ENCODE measurements at regions not wholly inside any gene's neighbourhood (a gene's known extent, or its start where the extent isn't known, plus 50 kb on each side); places are given as distances from the start of the nearest gene placed in this dataset.
"Not testable (repeated sequence)": the region's sequence is repeated elsewhere in the genome, so short reads cannot be mapped to it uniquely, and the experiment has no call there.

- no peak for FAIRE-seq
These were observed 405.1 kb upstream of the PTGER4 start for GRCh38 chr5:40274568-40274967.

- no peak for FAIRE-seq
These were observed 405.8 kb upstream of the PTGER4 start for GRCh38 chr5:40273936-40274335.

DNA sequence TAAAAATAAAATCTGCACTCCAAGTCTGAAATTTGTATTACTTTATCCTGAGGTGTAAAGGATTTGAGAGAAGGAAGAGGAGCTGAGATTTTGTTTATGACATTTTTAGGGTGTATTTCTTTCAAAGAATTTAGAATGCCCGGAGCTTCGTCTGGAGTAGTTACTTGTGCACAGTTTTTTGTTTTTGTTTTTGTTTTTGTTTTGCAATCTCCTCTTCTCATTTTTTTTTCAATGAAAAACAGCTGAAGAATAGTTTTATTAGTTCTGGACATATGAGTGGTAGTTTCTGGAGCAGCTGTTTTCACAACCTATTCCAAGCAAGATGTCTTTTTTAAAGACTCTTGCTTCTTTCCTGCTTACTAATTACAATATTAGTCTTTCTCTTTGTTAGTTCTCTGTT is 408.2 kb upstream of the PTGER4 start:
- FAIRE-seq: no peak

DNA sequence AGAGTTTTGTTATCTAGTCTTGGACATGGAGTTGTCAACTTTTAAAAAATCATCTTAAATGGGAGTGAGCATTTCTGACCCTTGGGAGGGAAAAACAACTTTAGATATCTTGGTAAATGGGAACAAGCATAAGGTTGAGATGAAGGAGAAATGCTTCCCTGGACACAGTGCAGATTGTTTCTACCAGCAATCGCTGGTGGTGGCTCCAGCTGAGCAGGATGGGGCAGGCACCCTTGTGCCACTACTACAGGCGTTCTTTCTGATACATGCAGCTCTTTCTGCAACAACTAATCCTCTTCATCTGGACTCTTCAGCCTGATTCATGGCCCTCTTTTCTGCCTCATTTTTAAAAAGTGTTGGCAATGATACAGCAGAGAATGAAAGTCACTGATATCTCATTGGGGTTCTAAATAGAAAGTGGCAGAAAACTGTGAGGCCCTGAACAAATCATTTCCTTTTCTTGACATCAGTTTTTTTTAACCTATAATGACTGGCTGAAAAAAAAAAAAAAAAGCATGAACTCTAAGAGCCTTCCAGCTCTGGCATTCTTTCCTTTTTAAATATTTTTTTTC is 409.4 kb upstream of the PTGER4 start:
- no peak for FAIRE-seq

DNA sequence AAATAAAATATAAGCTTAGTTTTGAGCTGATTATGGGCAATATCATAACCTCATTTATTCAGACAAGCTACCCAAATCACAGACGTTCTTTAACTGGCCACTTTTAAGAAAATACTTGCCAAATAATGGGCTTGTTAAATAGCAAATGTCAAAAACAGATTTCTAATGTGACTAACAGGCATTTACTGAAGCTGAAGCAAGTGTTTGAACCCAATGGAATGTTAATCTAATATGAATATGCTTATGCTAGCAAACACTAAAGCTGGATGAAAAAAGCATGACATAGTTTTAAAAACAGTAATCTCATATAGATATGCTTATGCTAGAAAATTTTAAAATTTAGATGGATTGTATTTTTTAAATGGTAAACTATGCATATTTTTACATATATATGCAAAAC is 411.6 kb upstream of the PTGER4 start:
- no peak for FAIRE-seq

DNA sequence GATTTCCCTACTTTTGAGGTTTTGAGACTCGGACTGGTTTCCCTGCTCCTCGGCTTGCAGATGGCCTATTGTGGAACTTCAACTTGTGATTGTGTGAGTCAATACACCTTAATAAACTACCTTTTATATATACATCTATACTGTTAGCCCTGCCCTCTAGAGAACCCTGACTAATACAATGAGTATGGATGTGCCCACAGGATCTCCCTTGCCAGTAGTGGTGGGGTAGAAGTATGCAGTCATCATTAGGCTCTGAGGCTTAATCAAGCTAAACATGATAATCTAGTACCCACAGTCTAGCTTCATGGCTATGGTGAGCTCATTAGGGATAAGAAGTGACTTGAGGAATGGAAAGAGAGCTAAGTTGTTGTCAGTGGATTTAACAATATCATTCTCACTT is 412.8 kb upstream of the PTGER4 start:
- FAIRE-seq: no peak

GRCh38 chr5:40261984-40262383 is 417.7 kb upstream of the PTGER4 start:
- no peak for FAIRE-seq

DNA sequence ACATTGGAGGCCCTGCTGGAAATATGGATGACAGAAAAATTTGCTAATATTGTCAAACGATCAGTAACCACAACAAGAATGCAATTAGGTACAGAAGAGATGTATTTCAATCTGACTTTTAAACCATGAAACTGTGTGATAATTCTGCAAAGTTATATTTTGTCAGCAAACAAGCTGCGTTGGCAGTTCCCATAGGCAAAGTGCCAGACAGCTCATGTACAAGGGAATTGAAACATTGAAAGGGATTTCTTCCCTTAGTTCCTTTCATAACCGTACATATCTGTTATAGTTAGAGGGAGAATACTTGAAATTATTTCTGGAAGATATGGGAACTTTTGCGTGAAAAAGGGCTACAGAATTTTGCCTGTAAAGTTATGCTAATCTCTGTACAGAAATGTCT is 419.4 kb upstream of the PTGER4 start:
- FAIRE-seq: no peak

DNA sequence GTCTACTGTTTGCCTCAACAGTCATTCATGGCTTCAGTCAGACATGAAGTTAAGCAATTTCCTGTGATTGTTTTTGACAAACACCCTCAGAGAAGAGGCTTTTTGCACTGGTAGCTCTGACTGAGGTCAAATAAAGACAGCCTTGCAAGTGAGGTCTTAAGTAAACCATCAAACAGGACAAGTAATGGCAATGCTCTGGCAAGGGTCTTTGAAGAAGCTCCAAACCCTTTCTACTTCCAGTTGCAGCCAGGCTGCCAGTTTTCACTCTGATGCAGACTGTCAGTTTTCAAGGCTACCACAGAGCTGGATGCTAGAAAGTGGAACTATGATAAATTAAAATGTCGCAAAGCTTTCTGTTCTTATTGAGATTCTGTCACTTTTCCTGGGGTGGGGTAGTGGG is 421.5 kb upstream of the PTGER4 start:
- FAIRE-seq: no peak

DNA sequence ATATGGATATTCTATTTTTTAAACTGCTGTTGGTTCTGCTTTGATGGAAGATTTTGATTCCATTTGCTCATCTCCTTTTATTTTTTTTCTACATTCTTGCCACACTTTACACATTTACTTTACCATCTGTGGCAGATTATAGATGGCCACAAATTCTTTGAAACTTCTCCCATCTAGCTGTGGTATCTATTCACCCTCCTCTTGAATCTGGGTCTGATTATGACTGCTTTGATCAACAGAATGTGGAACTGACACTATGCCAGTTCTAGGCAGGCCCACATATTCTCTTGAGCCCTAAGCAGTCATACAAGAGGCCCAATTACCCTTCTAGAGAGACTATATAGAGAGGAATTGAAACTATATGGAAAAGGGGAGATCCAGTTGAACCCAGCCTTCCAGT is 439.0 kb upstream of the PTGER4 start:
- no peak for FAIRE-seq

DNA sequence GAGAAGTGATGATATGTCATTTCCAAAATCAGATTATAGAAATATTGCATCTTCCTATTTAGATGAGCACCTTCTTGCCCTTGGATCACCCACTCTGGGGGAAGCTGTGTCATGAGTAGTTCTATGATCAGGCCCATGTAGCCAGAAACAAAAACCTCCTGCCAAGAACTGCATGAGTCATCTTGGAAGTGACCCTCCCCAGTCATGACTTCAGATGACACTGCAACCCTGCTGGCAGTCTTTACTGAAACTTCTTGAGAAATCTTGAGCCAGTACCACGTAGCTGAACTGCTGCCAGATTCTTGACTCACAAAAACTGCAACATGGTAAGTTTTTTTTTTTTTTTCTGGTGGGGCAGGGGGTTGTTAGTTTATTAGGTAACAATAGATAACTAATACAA is 439.6 kb upstream of the PTGER4 start:
- no peak for FAIRE-seq

DNA sequence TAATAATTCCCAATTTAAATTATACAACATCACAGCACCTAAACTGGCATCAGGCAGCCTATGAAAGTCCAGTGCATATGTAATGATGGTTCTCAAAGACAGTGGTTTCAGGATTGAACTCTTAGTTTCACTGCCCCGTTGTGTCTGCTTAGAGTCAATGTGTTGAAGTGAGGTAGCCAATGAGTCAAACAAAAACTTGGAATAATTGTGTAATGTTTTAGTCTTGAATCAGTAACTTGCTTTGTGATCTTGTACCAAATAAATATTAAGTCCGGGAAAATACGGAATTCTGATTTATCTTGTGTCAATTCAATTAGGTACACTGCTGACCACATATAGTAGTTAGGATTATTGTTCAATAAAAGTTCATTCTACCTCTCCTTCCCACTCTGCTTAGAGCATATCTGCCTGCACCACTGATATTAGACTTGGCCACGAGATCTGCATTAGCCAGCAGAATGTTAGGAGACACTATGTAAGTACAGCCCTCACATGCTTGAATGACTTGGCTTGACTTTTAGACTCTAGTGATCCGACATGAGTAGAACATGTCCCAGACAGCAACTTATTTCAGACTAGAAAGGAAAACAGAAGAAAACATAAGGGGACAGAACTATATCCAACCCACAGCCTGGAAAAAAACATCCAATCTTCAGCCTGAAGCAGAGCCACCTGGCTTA is 441.5 kb upstream of the PTGER4 start:
- FAIRE-seq: no peak

DNA sequence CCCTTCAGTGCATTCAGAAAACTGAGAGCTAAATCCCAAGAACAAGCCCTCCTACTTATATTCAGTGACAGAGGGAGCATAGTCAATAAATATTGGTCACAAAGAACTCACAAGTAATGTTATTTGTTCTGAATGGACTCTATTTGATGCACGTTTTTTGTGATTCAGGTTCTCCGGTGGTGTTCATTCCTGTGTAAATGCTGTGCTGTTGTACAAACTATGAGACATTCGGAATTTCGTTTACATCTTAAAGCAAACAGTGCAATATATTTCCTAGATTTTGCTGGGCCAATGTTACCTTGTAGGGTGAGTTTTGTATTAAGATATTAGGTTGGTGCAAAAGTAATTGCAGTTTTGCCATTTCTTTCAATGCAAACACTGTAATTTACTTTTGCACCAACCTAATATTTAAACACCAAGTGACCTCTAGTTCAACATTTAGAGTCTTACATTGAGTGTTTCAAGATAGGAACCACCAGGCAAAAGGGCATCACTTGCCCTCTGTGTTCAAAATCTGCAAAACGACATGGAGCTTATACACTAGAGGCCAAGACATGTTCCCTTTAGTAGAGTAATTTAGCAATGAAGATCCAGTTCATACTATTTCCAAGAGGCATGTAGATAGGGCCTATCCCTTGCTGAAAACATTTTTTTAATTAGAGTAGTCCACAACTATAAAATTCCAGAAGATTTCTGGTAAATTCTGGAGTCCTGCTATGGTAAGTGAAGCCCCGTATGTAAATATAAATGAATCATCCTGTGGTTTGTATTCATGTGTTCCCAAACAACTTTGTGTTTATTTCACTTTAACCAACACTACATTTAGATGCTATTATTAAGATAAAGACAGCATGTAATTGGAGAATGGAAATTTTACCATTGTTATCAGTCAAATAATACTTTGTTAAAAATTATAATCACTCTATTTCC is 444.0 kb upstream of the PTGER4 start:
- no peak for FAIRE-seq

DNA sequence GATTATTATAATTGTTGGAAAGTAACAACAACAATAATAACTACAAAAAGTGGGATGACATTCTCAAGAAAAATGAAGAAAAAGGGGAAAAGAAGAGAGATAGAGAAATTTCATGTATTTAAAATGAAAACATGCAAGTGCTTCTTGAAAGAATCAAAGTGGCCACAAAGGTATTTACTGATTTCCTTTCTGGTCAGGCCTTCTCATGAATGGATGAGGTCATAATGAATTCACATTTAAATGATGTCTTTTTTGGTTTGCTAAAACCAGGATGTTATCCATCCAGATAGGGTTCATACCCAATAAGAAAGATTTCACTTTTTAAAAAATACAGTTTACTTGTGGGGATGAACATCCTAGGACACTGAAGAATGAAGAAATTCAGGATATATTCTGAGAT is 446.4 kb upstream of the PTGER4 start:
- FAIRE-seq: no peak

- no peak for FAIRE-seq
These were observed 451.8 kb upstream of the PTGER4 start for GRCh38 chr5:40227931-40228330.

DNA sequence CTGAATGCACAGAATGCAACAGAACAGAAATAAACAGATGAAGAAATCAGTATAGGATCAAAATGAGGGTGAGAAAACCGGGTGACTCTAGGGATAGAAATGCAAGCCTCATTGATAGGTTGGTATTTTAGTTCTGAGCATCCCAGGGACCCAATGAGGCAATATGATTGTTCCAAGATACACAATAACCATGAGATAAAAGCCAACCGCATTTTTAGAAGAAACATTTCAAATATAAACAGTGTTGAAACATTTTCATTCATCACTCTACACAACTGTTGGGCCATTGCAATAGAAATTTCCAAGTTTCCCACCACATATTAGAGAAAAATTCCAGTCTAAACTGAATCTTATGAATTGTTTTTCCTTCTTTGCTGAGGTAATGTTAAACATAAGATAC is 452.3 kb upstream of the PTGER4 start:
- no peak for FAIRE-seq

- FAIRE-seq: no peak
These were observed 452.8 kb upstream of the PTGER4 start for GRCh38 chr5:40226906-40227305.

GRCh38 chr5:40225147-40225546 is 454.6 kb upstream of the PTGER4 start:
- FAIRE-seq: not testable (repeated sequence)

- no peak for FAIRE-seq
These were observed 455.3 kb upstream of the PTGER4 start for GRCh38 chr5:40224421-40224820.

- no peak for FAIRE-seq
These were observed 455.8 kb upstream of the PTGER4 start for GRCh38 chr5:40223884-40224402.

DNA sequence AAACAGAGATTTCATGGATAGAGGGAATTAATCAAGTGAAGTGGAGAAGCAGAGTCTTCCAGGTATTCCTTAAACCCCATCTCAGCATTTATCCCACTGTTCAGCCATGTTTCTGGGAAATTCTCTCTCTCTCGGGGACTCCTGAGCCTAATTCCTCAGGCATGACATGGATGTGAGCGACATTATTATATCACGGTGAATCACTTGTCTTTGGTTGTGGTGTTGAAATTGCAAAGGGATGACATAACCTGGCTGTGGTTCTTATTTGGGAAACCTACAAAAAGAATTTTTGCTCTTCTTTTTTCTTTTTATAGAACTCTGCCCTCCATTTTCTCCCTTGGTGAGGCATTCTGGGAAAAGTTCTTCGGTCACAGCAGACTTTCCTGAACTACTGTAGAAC is 457.9 kb upstream of the PTGER4 start:
- FAIRE-seq: no peak

DNA sequence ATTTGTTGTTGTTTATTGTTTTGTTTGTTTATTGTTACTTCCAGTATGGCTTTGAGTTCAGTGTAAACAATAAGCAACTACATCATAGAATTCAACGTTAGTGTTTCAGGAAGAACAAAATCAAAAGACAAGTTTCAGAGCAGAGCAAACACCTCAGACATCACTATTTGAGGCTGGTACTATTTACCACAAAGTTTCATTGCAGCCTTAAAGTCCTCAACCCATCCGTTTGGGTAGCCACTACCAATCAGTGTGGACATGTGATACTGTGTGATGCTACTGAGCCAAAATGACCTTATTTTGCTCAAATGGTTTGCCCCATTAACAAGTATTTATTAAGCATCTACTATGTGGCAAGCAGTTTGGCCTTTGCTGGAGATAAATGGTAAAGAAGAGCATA is 458.5 kb upstream of the PTGER4 start:
- no peak for FAIRE-seq

DNA sequence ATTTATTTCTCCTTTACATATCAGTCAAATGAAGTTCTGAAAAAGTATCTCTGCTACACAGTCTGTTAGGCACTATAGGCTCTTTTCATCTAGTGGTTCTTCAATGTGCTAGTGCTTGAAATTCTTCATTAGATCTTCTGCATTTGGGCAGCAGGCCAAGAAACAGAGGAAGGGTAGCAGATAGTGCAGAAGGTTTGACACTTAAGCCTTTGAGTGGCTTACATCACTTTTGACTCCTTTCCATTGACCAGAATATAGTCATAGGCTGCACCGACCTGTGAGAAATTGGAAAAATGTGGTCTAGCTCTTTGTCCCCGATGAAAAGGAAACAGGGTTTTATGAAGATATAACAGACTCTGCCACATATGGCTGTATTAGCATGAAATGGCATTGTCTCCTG is 459.5 kb upstream of the PTGER4 start:
- no peak for FAIRE-seq

DNA sequence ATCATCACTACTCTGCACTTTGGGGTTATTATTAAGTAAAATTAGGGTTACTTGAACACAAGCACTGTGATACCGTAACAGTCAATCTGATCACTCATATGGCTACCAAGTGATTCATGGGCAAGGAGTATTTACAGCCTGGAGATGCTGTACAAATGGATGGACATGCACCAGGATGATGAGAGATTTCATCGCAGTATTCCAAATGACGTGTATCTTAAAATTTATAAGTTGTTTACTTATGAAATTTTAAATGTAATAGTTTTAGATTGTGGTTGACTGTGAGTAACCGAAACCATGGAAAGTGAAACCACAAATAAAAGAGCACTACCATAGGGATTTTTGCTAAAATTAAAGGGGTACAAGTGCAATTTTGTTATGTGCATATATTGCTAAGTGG is 462.2 kb upstream of the PTGER4 start:
- FAIRE-seq: no peak
